Activated CD4-positive, alpha-beta T cell treated with anti-CD3 and anti-CD28 coated beads for 4 hours (primary cell): ENCODE measurements at regions not wholly inside any gene's neighbourhood (a gene's known extent, or its start where the extent isn't known, plus 50 kb on each side); places are given as distances from the start of the nearest gene placed in this dataset.

Experiments used
- DNase-seq, 2 donors: peaks; one replicate each; pipeline ENCODE4 v3.0.0-alpha.2; 2020

- DNase-seq, result no peak
These were observed 78.5 kb upstream of the STK17B start for GRCh38 chr2:196249860-196250259.

- no peak for DNase-seq
These were observed 79.8 kb upstream of the STK17B start for GRCh38 chr2:196251132-196251531.

- DNase-seq, result no peak
These were observed 81.2 kb upstream of the STK17B start for GRCh38 chr2:196252408-196253115.

- DNase-seq, result no peak
These were observed 81.7 kb upstream of the STK17B start for GRCh38 chr2:196253116-196253480.

GRCh38 chr2:196256585-196256984 lies 85.2 kb upstream of the STK17B start:
- DNase-seq, result no peak

GRCh38 chr2:196257086-196257485 lies 85.7 kb upstream of the STK17B start:
- no peak for DNase-seq

- DNase-seq, result no peak
These were observed 87.0 kb upstream of the STK17B start for GRCh38 chr2:196258407-196258806.

GRCh38 chr2:196259507-196260481 lies 88.4 kb upstream of the STK17B start:
- DNase-seq, result peak; percentile 51 to 67

- peak in 1 of 2 donors; percentile 16 for DNase-seq
These were observed 89.2 kb upstream of the STK17B start for GRCh38 chr2:196260546-196260945.

- DNase-seq, result no peak
These were observed 91.2 kb upstream of the STK17B start for GRCh38 chr2:196262606-196263005.

- peak; percentile 41 to 57 for DNase-seq
These were observed 91.9 kb upstream of the STK17B start for GRCh38 chr2:196263181-196263747.

- no peak for DNase-seq
These were observed 95.0 kb upstream of the STK17B start for GRCh38 chr2:196266351-196266750.

GRCh38 chr2:196266855-196267254 lies 95.5 kb upstream of the STK17B start:
- no peak for DNase-seq

GRCh38 chr2:196268025-196268424 lies 96.6 kb upstream of the STK17B start:
- DNase-seq, result no peak

- no peak for DNase-seq
These were observed 97.4 kb upstream of the STK17B start for GRCh38 chr2:196268538-196269338.

- DNase-seq, result no peak
These were observed 100.4 kb upstream of the STK17B start for GRCh38 chr2:196271795-196272194.

- DNase-seq, result peak in 1 of 2 donors; percentile 19
These were observed 103.0 kb upstream of the STK17B start for GRCh38 chr2:196274387-196274809.

GRCh38 chr2:196275646-196276352 lies 104.4 kb upstream of the STK17B start:
- DNase-seq, result no peak

- no peak for DNase-seq
These were observed 105.0 kb upstream of the STK17B start for GRCh38 chr2:196276421-196276820.

- peak in 1 of 2 donors; percentile 28 for DNase-seq
These were observed 105.6 kb upstream of the STK17B start for GRCh38 chr2:196277002-196277401.

GRCh38 chr2:196278491-196278911 lies 107.1 kb upstream of the STK17B start:
- DNase-seq, result peak; percentile 30 to 59

GRCh38 chr2:196279541-196279940 lies 108.2 kb upstream of the STK17B start:
- DNase-seq, result no peak
